Mesodermal cell (in vitro differentiated cells): ENCODE measurements at regions not wholly inside any gene's neighbourhood (a gene's known extent, or its start where the extent isn't known, plus 50 kb on each side); places are given as distances from the start of the nearest gene placed in this dataset.

Source experiments
- H3K27ac ChIP-seq: 2 replicates; pipeline ENCODE4 v1.7.0; 2013; ENCODE audit warnings: mild to moderate bottlenecking, low read depth, low read length, moderate library complexity; ENCODE audit not compliant: severe bottlenecking
- H3K36me3 ChIP-seq: 2 replicates; pipeline ENCODE4 v1.7.1; 2013; ENCODE audit warnings: mild to moderate bottlenecking, low read length, moderate library complexity; ENCODE audit not compliant: control insufficient read depth, insufficient read depth
- H3K4me1 ChIP-seq: one replicate; pipeline ENCODE4 v1.7.1; 2013; ENCODE audit warnings: mild to moderate bottlenecking, low read length; ENCODE audit not compliant: insufficient read depth, control insufficient read depth, poor library complexity, severe bottlenecking
- H3K4me3 ChIP-seq: 2 replicates; pipeline ENCODE4 v1.7.0; 2013; ENCODE audit warnings: low read length, control low read depth, mild to moderate bottlenecking; ENCODE audit not compliant: insufficient read depth, poor library complexity, severe bottlenecking; ENCODE audit errors: extremely low read depth
- H3K9me3 ChIP-seq: 2 replicates; pipeline ENCODE4 v1.7.1; 2013; ENCODE audit warnings: mild to moderate bottlenecking, low read length, moderate library complexity; ENCODE audit not compliant: control insufficient read depth
- WGBS, 2 experiments: methylation state at CpG; one replicate each; pipeline ENCODE4 v1.1.5; 2013; ENCODE audit warnings: missing lambda C conversion rate in 2 of 2; ENCODE audit not compliant: insufficient coverage in 2 of 2; 5-methylcytosine and 5-hydroxymethylcytosine counted together

- no peaks in the 10 kb centered on the region for H3K9me3 ChIP-seq
- no peaks in the 10 kb centered on the region for H3K36me3 ChIP-seq
- peak overlapping the region; percentile 71 for H3K27ac ChIP-seq
- H3K4me3 ChIP-seq: no peak overlapping the region
- WGBS, 2 experiments: 33 to 53% methylated on average over 2 of the region's 2 CpGs
- H3K4me1 ChIP-seq: peaks cover 13% of the 10 kb centered on the region
Observed at GRCh38 chr7:24025094-24025493, 258.9 kb upstream of the NPY start.

- no peak overlapping the region for H3K27ac ChIP-seq
- peaks cover 13% of the 10 kb centered on the region for H3K4me1 ChIP-seq
- no peaks in the 10 kb centered on the region for H3K36me3 ChIP-seq
- no peaks in the 10 kb centered on the region for H3K9me3 ChIP-seq
- H3K4me3 ChIP-seq: no peak overlapping the region
- WGBS, 2 experiments: 76 to 88% methylated on average over 3 of the region's 3 CpGs
Observed at GRCh38 chr7:24025765-24026164, 258.2 kb upstream of the NPY start.

- Histone ChIP-seq H3K4me1 (peaks cover 13% of the 10 kb centered on the region), H3K4me3 (no peak overlapping the region), H3K27ac (no peak overlapping the region), H3K9me3 (no peaks in the 10 kb centered on the region), H3K36me3 (no peaks in the 10 kb centered on the region)
Observed at GRCh38 chr7:24026351-24026750, 257.6 kb upstream of the NPY start.

- WGBS, 2 experiments: 75 to 100% methylated on average over 1 of the region's 1 CpG
- H3K36me3 ChIP-seq: no peaks in the 10 kb centered on the region
- H3K4me1 ChIP-seq: peaks cover 13% of the 10 kb centered on the region
- no peak overlapping the region for H3K27ac ChIP-seq
- H3K9me3 ChIP-seq: no peaks in the 10 kb centered on the region
- no peak overlapping the region for H3K4me3 ChIP-seq
Observed at GRCh38 chr7:24029068-24029467, 254.9 kb upstream of the NPY start.

GRCh38 chr7:24034251-24034650 lies 249.7 kb upstream of the NPY start:
- no peak overlapping the region for H3K27ac ChIP-seq
- H3K9me3 ChIP-seq: no peaks in the 10 kb centered on the region
- H3K36me3 ChIP-seq: no peaks in the 10 kb centered on the region
- no peaks in the 10 kb centered on the region for H3K4me1 ChIP-seq
- no CpG with 5 or more reads among the region's 1 CpG for WGBS, 2 experiments
- no peak overlapping the region for H3K4me3 ChIP-seq

- Histone ChIP-seq H3K36me3 (no peaks in the 10 kb centered on the region), H3K4me3 (no peak overlapping the region), H3K9me3 (no peaks in the 10 kb centered on the region), H3K27ac (no peak overlapping the region), H3K4me1 (peaks cover 6% of the 10 kb centered on the region)
- WGBS, 2 experiments: 81 to 93% methylated on average over 2 to 5 of the region's 5 CpGs
Observed at GRCh38 chr7:24035366-24036032, 248.5 kb upstream of the NPY start.

GRCh38 chr7:24036033-24036412 lies 248.0 kb upstream of the NPY start:
- Histone ChIP-seq H3K4me3 (no peak overlapping the region), H3K27ac (no peak overlapping the region), H3K36me3 (no peaks in the 10 kb centered on the region), H3K4me1 (peaks cover 6% of the 10 kb centered on the region), H3K9me3 (no peaks in the 10 kb centered on the region)
- WGBS, 2 experiments: 86 to 88% methylated on average over 1 to 2 of the region's 2 CpGs

- Histone ChIP-seq H3K9me3 (no peaks in the 10 kb centered on the region), H3K4me3 (no peak overlapping the region), H3K36me3 (no peaks in the 10 kb centered on the region), H3K4me1 (peaks cover 6% of the 10 kb centered on the region), H3K27ac (no peak overlapping the region)
- WGBS, 2 experiments: 96 to 97% methylated on average over 3 of the region's 5 CpGs
Observed at GRCh38 chr7:24038993-24039392, 245.0 kb upstream of the NPY start.

- WGBS, 2 experiments: 80% methylated on average over 4 of the region's 6 CpGs; no CpG with 5 or more reads in 1 of the 2 experiments
- H3K36me3 ChIP-seq: no peaks in the 10 kb centered on the region
- H3K27ac ChIP-seq: no peak overlapping the region
- H3K4me3 ChIP-seq: no peak overlapping the region
- peaks cover 6% of the 10 kb centered on the region for H3K4me1 ChIP-seq
- peaks cover 5% of the 10 kb centered on the region for H3K9me3 ChIP-seq
Observed at GRCh38 chr7:24039991-24040624, 243.9 kb upstream of the NPY start.

GRCh38 chr7:24042028-24042427 lies 242.0 kb upstream of the NPY start:
- 83% methylated on average over 1 of the region's 5 CpGs; no CpG with 5 or more reads in 1 of the 2 experiments for WGBS, 2 experiments
- H3K4me3 ChIP-seq: no peak overlapping the region
- H3K9me3 ChIP-seq: peaks cover 5% of the 10 kb centered on the region
- H3K4me1 ChIP-seq: peaks cover 6% of the 10 kb centered on the region
- H3K27ac ChIP-seq: no peak overlapping the region
- H3K36me3 ChIP-seq: no peaks in the 10 kb centered on the region

- no peak overlapping the region for H3K27ac ChIP-seq
- peaks cover 5% of the 10 kb centered on the region for H3K9me3 ChIP-seq
- H3K4me1 ChIP-seq: peaks cover 12% of the 10 kb centered on the region
- no peak overlapping the region for H3K4me3 ChIP-seq
- WGBS, 2 experiments: no CpG with 5 or more reads among the region's 2 CpGs
- H3K36me3 ChIP-seq: no peaks in the 10 kb centered on the region
Observed at GRCh38 chr7:24049296-24049695, 234.7 kb upstream of the NPY start.
